ENCODE measurements at regions not wholly inside any gene's neighbourhood (a gene's known extent, or its start where the extent isn't known, plus 50 kb on each side); places are given as distances from the start of the nearest gene placed in this dataset.

DNA sequence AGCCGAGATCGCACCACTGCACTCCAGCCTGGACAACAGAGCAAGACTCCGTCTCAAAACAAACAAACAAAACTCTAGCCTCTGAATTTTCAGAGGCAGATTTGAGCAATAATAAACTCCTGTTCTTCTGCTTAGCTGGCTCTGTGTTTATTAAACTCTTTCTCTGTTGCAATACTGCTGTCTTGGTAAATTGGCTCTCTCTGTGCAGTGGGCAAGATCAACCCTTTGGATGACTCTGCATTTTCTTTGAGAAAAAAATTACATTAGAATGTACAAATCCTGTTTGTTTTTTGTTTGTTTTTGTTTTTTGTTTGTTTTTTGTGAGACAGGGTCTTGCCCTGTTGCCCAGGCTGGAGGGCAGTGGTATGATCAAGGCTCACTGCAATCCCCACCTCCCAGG lies 75.8 kb upstream of the RPH3AL start:
- TF ChIP-seq, protein P1, sequence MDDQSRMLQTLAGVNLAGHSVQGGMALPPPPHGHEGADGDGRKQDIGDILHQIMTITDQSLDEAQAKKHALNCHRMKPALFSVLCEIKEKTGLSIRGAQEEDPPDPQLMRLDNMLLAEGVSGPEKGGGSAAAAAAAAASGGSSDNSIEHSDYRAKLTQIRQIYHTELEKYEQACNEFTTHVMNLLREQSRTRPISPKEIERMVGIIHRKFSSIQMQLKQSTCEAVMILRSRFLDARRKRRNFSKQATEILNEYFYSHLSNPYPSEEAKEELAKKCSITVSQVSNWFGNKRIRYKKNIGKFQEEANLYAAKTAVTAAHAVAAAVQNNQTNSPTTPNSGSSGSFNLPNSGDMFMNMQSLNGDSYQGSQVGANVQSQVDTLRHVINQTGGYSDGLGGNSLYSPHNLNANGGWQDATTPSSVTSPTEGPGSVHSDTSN (IDR thresholded peaks at IDR 0.05), result no peak
- TF ChIP-seq, protein P2, sequence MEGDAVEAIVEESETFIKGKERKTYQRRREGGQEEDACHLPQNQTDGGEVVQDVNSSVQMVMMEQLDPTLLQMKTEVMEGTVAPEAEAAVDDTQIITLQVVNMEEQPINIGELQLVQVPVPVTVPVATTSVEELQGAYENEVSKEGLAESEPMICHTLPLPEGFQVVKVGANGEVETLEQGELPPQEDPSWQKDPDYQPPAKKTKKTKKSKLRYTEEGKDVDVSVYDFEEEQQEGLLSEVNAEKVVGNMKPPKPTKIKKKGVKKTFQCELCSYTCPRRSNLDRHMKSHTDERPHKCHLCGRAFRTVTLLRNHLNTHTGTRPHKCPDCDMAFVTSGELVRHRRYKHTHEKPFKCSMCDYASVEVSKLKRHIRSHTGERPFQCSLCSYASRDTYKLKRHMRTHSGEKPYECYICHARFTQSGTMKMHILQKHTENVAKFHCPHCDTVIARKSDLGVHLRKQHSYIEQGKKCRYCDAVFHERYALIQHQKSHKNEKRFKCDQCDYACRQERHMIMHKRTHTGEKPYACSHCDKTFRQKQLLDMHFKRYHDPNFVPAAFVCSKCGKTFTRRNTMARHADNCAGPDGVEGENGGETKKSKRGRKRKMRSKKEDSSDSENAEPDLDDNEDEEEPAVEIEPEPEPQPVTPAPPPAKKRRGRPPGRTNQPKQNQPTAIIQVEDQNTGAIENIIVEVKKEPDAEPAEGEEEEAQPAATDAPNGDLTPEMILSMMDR (IDR thresholded peaks at IDR 0.05), result no peak
- TF ChIP-seq POLR2AphosphoS5 (IDR thresholded peaks at IDR 0.05; ENCODE audit: low read depth, low read length) (no peak), TAF1 (IDR thresholded peaks at IDR 0.05; ENCODE audit: borderline replicate concordance, low read depth, low read length) (no peak), MXI1 (IDR thresholded peaks at IDR 0.05; ENCODE audit: low read depth, low read length) (no peak), GABPA (IDR thresholded peaks at IDR 0.05; ENCODE audit: low read depth) (no peak)

All from SK-N-SH (cell line).